HCT116 (cell line): ENCODE measurements at regions not wholly inside any gene's neighbourhood (a gene's known extent, or its start where the extent isn't known, plus 50 kb on each side); places are given as distances from the start of the nearest gene placed in this dataset.

Source experiments
- ATAC-seq: fragments of 200-7000 bp; cut with Tn5 transposase; 2 replicates; pipeline ENCODE4 v1.9.1; 2020; ENCODE audit warnings: mild to moderate bottlenecking, moderate library complexity
- BruUV-seq: library from RNA; stranded (reverse); fragments of 400-500 nt; replicated peaks from 2 replicates; lab custom pipeline; 2021; lab: Mats Ljungman, UMichigan
- CTCF ChIA-PET: fragments of 300-600 bp; sonication (Branson Sonifier 250); formaldehyde crosslinking; loops from one replicate; lab custom pipeline; 2021; ENCODE audit warnings: antibody characterized with exemption; lab: Charles Lee
- POLR2A ChIA-PET: fragments of 300-600, 350-600 bp; sonication (Branson Sonifier 250); formaldehyde crosslinking; loops from one replicate; lab custom pipeline; 2021; ENCODE audit warnings: antibody characterized with exemption; lab: Charles Lee
- RAD21 ChIA-PET, 2 experiments: fragments of 300-600 bp; sonication (Branson Sonifier 250); formaldehyde crosslinking; loops; one replicate each; lab custom pipeline; 2023; ENCODE audit warnings: low total read pairs in 2 of 2; ENCODE audit not compliant: uncharacterized antibody in 2 of 2, unreplicated experiment in 2 of 2, low non-redundant PET in 1 of 2; lab: Charles Lee
- DNase-seq: peaks from one replicate; pipeline ENCODE4 v3.0.0-alpha.2; 2010; ENCODE audit warnings: low read depth, low spot score
- H2AFZ ChIP-seq: fragments of 200-600 bp; shearing (Covaris generic), sonication (generic); 2 replicates; pipeline ENCODE4 v1.6.1; 2017; ENCODE audit warnings: low read depth, mixed run types, mixed read lengths, antibody characterized with exemption, low read length; ENCODE audit not compliant: poor library complexity, severe bottlenecking
- H3K27ac ChIP-seq: 2 replicates; pipeline ENCODE4 v1.5.1; 2012; ENCODE audit warnings: low read depth, low read length
- H3K27me3 ChIP-seq: fragments of 200-600 bp; sonication (generic); 2 replicates; pipeline ENCODE4 v1.6.1; 2016; ENCODE audit warnings: mixed run types, low read length, mixed read lengths; ENCODE audit not compliant: insufficient read depth
- H3K36me3 ChIP-seq, 2 experiments: fragments of 200-500 bp in 1 of 2; fragments of 200-600 bp in 1 of 2; sonication (Bioruptor generic) in 1 of 2; sonication (generic) in 1 of 2; 2 replicates each; pipeline versions ENCODE4 v1.5.1 to v1.6.1; 2014 to 2016; ENCODE audit warnings: low read length in 2 of 2, inconsistent platforms in 1 of 2, mixed read lengths in 1 of 2, mixed run types in 1 of 2; ENCODE audit not compliant: insufficient read depth in 2 of 2, control insufficient read depth in 1 of 2
- H3K4me1 ChIP-seq, 2 experiments: fragments of 200-600 bp in 1 of 2; sonication (generic) in 1 of 2; 2 replicates each; pipeline versions ENCODE4 v1.5.1 to v1.6.1; 2012 to 2017; ENCODE audit warnings: low read length in 2 of 2, inconsistent platforms in 1 of 2, mild to moderate bottlenecking in 1 of 2, mixed read lengths in 1 of 2, mixed run types in 1 of 2, moderate library complexity in 1 of 2; ENCODE audit not compliant: insufficient read depth in 2 of 2, control insufficient read depth in 1 of 2
- H3K4me2 ChIP-seq: fragments of 200-600 bp; sonication (generic); 2 replicates; pipeline ENCODE4 v1.6.1; 2017; ENCODE audit warnings: mixed run types, low read length, mixed read lengths
- H3K4me3 ChIP-seq, 2 experiments: fragments of 200-600 bp in 1 of 2; sonication (generic) in 1 of 2; replicated peaks in 1 of 2; 2 replicates each; pipeline ENCODE4 v1.5.1; 2011 to 2016; ENCODE audit warnings: low read length in 2 of 2, control low read depth in 1 of 2, low read depth in 1 of 2, mild to moderate bottlenecking in 1 of 2, mixed read lengths in 1 of 2, mixed run types in 1 of 2
- H3K79me2 ChIP-seq: fragments of 200-600 bp; sonication (generic); 2 replicates; pipeline ENCODE4 v1.6.1; 2017; ENCODE audit warnings: mild to moderate bottlenecking, mixed run types, low read length, moderate library complexity, mixed read lengths; ENCODE audit not compliant: insufficient read depth
- H3K9ac ChIP-seq: fragments of 200-600 bp; sonication (generic); 2 replicates; pipeline ENCODE4 v1.6.1; 2016; ENCODE audit warnings: low read length, mixed read lengths
- H3K9me2 ChIP-seq: fragments of 200-600 bp; sonication (generic), shearing (Covaris generic); 2 replicates; pipeline ENCODE4 v1.6.1; 2017; ENCODE audit warnings: mixed run types, mild to moderate bottlenecking, moderate library complexity; ENCODE audit not compliant: insufficient read depth
- H3K9me3 ChIP-seq, 2 experiments: fragments of 200-500 bp in 1 of 2; fragments of 200-600 bp in 1 of 2; sonication (Bioruptor generic) in 1 of 2; sonication (generic) in 1 of 2; 2 replicates each; pipeline ENCODE4 v1.6.1; 2014 to 2017; ENCODE audit warnings: low read length in 2 of 2, mixed read lengths in 2 of 2, inconsistent platforms in 1 of 2, low read depth in 1 of 2, mild to moderate bottlenecking in 1 of 2, mixed run types in 1 of 2, moderate library complexity in 1 of 2; ENCODE audit not compliant: control insufficient read depth in 1 of 2, insufficient read depth in 1 of 2
- H4K20me1 ChIP-seq: fragments of 200-600 bp; sonication (generic), shearing (Covaris generic); 2 replicates; pipeline ENCODE4 v1.6.1; 2017; ENCODE audit warnings: mixed run types, mild to moderate bottlenecking, moderate library complexity; ENCODE audit not compliant: insufficient read depth
- CBX3 ChIP-seq: IDR thresholded peaks from 2 replicates; pipeline ENCODE4 v1.6.1; 2012; ENCODE audit warnings: low read depth
- EGR1 ChIP-seq: IDR thresholded peaks from 2 replicates; pipeline ENCODE4 v1.6.1; 2012; ENCODE audit warnings: low read depth
- EZH2 ChIP-seq: fragments of 200-600 bp; sonication (generic); IDR thresholded peaks from 2 replicates; pipeline ENCODE4 v1.6.1; 2017; ENCODE audit warnings: antibody characterized with exemption, mixed run types
- EZH2phosphoT487 ChIP-seq: fragments of 200-600 bp; IDR thresholded peaks from 2 replicates; pipeline ENCODE4 v1.6.1; 2018; ENCODE audit warnings: antibody characterized with exemption, borderline replicate concordance
- POLR2A ChIP-seq: IDR thresholded peaks from 2 replicates; pipeline ENCODE4 v1.7.0; 2011; ENCODE audit warnings: borderline replicate concordance; ENCODE audit not compliant: insufficient read depth, insufficient read length; ENCODE audit errors: extremely low read depth
- POLR2AphosphoS5 ChIP-seq: IDR thresholded peaks from 2 replicates; pipeline ENCODE4 v1.6.1; 2011; ENCODE audit warnings: mild to moderate bottlenecking, low read depth, low read length, moderate library complexity
- YY1 ChIP-seq: IDR thresholded peaks from 2 replicates; pipeline ENCODE4 v1.6.1; 2011; ENCODE audit warnings: low read length, low read depth, moderate library complexity, mild to moderate bottlenecking; ENCODE audit not compliant: insufficient replicate concordance; ENCODE audit errors: extremely low read depth
- intact Hi-C: fragments of 100-400 bp; cut with micrococcal nuclease; formaldehyde crosslinking; loops from 2 replicates; pipeline ENCODE4 v1.10.0; 2022
- TF ChIP-seq, protein P1 (sequence below): IDR thresholded peaks from 2 replicates; pipeline ENCODE4 v1.6.1; 2012; ENCODE audit warnings: low read depth
- TF ChIP-seq, protein P2 (sequence below): IDR thresholded peaks from 2 replicates; pipeline ENCODE4 v1.6.1; 2012
- TF ChIP-seq, protein P3 (sequence below): IDR thresholded peaks from 2 replicates; pipeline ENCODE4 v1.6.1; 2011; ENCODE audit warnings: mild to moderate bottlenecking, low read length, moderate library complexity; ENCODE audit not compliant: insufficient replicate concordance; ENCODE audit errors: extremely low read depth

DNA sequence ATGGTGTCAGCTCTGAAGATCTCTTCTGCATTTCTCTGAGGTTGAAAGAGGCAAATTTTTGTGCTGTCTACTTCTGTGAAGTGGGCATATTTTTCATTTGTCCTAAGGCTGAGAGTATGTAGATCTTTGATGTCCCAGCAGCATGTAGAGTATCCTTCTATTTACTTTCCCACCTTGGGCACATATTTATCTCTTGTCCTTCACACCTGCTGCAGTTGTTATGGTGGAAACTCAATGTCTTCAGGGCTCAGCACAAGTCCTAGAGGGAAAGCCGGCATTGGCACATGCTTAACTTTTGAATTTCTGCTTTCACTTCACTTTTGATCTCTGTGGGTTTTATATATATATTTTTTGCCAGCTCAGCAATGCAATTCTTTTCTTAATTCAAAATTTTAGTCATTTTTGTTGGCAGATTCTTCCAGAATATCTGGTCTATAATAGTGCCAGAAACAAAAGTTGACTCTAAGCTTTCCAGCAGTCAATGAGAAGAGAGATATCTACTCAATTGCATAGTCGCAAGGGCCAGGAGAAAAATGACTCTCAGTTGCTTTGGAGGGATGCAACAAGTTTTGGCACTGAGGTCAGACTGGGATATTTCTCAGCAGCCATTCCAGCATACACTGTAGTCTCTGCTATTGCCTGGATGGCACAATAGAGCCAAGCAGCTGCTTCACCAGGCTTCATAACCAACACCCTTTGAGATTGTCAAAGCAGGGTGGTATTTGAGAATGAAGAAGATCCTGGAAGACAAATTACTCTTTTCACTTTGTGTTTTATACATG, 127.8 kb upstream of the FAT1 start:
- ATAC-seq (no peak), DNase-seq (no peak)
- Histone ChIP-seq H3K9me3 (peaks cover 0 to 3% of the 10 kb centered on the region in 2 experiments; a peak in 1 of 4 replicates), H3K4me3 (no peak overlapping the region), H3K79me2 (peaks cover 23% of the 10 kb centered on the region), H3K9me2 (no peaks in the 10 kb centered on the region), H3K27ac (no peak overlapping the region), H4K20me1 (no peaks in the 10 kb centered on the region), H3K36me3 (peaks cover 0 to 5% of the 10 kb centered on the region in 2 experiments; a peak in 2 of 4 replicates), H3K4me1 (peaks cover 20 to 54% of the 10 kb centered on the region in 2 experiments), H2AFZ (no peak overlapping the region), H3K9ac (no peak overlapping the region), H3K4me2 (no peak overlapping the region; the same call in 1 of the 2 replicates), H3K27me3 (no peaks in the 10 kb centered on the region)
- no TSS peak for BruUV-seq
- TF ChIP-seq, protein P1, sequence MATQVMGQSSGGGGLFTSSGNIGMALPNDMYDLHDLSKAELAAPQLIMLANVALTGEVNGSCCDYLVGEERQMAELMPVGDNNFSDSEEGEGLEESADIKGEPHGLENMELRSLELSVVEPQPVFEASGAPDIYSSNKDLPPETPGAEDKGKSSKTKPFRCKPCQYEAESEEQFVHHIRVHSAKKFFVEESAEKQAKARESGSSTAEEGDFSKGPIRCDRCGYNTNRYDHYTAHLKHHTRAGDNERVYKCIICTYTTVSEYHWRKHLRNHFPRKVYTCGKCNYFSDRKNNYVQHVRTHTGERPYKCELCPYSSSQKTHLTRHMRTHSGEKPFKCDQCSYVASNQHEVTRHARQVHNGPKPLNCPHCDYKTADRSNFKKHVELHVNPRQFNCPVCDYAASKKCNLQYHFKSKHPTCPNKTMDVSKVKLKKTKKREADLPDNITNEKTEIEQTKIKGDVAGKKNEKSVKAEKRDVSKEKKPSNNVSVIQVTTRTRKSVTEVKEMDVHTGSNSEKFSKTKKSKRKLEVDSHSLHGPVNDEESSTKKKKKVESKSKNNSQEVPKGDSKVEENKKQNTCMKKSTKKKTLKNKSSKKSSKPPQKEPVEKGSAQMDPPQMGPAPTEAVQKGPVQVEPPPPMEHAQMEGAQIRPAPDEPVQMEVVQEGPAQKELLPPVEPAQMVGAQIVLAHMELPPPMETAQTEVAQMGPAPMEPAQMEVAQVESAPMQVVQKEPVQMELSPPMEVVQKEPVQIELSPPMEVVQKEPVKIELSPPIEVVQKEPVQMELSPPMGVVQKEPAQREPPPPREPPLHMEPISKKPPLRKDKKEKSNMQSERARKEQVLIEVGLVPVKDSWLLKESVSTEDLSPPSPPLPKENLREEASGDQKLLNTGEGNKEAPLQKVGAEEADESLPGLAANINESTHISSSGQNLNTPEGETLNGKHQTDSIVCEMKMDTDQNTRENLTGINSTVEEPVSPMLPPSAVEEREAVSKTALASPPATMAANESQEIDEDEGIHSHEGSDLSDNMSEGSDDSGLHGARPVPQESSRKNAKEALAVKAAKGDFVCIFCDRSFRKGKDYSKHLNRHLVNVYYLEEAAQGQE: no peak
- TF ChIP-seq YY1 (no peak), EZH2phosphoT487 (no peak), EZH2 (no peak), POLR2AphosphoS5 (no peak), POLR2A (no peak), EGR1 (no peak), CBX3 (no peak)
- TF ChIP-seq, protein P2, sequence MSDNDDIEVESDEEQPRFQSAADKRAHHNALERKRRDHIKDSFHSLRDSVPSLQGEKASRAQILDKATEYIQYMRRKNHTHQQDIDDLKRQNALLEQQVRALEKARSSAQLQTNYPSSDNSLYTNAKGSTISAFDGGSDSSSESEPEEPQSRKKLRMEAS: no peak
- TF ChIP-seq, protein P3, sequence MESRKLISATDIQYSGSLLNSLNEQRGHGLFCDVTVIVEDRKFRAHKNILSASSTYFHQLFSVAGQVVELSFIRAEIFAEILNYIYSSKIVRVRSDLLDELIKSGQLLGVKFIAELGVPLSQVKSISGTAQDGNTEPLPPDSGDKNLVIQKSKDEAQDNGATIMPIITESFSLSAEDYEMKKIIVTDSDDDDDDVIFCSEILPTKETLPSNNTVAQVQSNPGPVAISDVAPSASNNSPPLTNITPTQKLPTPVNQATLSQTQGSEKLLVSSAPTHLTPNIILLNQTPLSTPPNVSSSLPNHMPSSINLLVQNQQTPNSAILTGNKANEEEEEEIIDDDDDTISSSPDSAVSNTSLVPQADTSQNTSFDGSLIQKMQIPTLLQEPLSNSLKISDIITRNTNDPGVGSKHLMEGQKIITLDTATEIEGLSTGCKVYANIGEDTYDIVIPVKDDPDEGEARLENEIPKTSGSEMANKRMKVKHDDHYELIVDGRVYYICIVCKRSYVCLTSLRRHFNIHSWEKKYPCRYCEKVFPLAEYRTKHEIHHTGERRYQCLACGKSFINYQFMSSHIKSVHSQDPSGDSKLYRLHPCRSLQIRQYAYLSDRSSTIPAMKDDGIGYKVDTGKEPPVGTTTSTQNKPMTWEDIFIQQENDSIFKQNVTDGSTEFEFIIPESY: no peak
- CTCF ChIA-PET: no interaction called here
- POLR2A ChIA-PET: interaction anchor here (1.0 kb wide), 1 partner anchor 11 kb away, joined by 3 read pairs; no protein-coding TSS in a partner anchor
- RAD21 ChIA-PET: no interaction called here
- intact Hi-C loops: no loop called here
